B cell (primary cell): ENCODE measurements at regions not wholly inside any gene's neighbourhood (a gene's known extent, or its start where the extent isn't known, plus 50 kb on each side); places are given as distances from the start of the nearest gene placed in this dataset.

Source experiments
- ATAC-seq: fragments of 200-7000 bp; cut with Tn5 transposase; one replicate; pipeline ENCODE4 v1.10.0; 2021; ENCODE audit warnings: low read depth, mild to moderate bottlenecking, moderate number of reproducible peaks, moderate library complexity
- CTCF ChIA-PET: fragments of 350-600 bp; sonication (Branson Sonifier 250); formaldehyde crosslinking; loops from one replicate; lab custom pipeline; 2021; ENCODE audit warnings: antibody characterized with exemption, inconsistent platforms; lab: Charles Lee
- POLR2A ChIA-PET: fragments of 350-600 bp; sonication (Branson Sonifier 250); formaldehyde crosslinking; loops from one replicate; lab custom pipeline; 2021; ENCODE audit warnings: antibody characterized with exemption; lab: Charles Lee
- DNase-seq: peaks from one replicate; pipeline ENCODE4 v3.0.0; 2013
- H2AFZ ChIP-seq: 2 replicates; pipeline ENCODE4 v1.6.1; 2012; ENCODE audit warnings: mild to moderate bottlenecking, low read depth, low read length; ENCODE audit not compliant: insufficient read depth, poor library complexity, severe bottlenecking
- H3K27ac ChIP-seq, 2 donors: 1 replicate in 1 of 2; 2 replicates in 1 of 2; pipeline ENCODE4 v1.5.1; 2012 to 2013; ENCODE audit warnings: low read length in 2 of 2, mild to moderate bottlenecking in 2 of 2, moderate library complexity in 1 of 2
- H3K27me3 ChIP-seq, 4 experiments: fragments of 200-600 bp in 1 of 4; sonication (generic) in 1 of 4; replicated peaks in 1 of 4; 1 replicate in 2 of 4; 2 replicates in 2 of 4; pipeline versions ENCODE4 v1.6.1 to v1.7.0; 2013 to 2016; ENCODE audit warnings: low read length in 3 of 4, mild to moderate bottlenecking in 2 of 4, mixed read lengths in 1 of 4, moderate library complexity in 1 of 4; ENCODE audit not compliant: insufficient read depth in 4 of 4, control insufficient read depth in 3 of 4; ENCODE audit errors: control extremely low read depth in 1 of 4
- H3K36me3 ChIP-seq, 2 experiments: replicated peaks in 1 of 2; 1 replicate in 1 of 2; 2 replicates in 1 of 2; pipeline versions ENCODE4 v1.6.1 to v1.7.1; 2013; ENCODE audit warnings: low read length in 1 of 2; ENCODE audit not compliant: insufficient read depth in 2 of 2, control insufficient read depth in 1 of 2; ENCODE audit errors: control extremely low read depth in 1 of 2, extremely low read depth in 1 of 2
- H3K4me1 ChIP-seq, 2 donors: fragments of 200-600 bp in 1 of 2; sonication (generic) in 1 of 2; 1 replicate in 1 of 2; 2 replicates in 1 of 2; pipeline versions ENCODE4 v1.5.1 to v1.6.1; 2013 to 2017; ENCODE audit warnings: low read length in 2 of 2; ENCODE audit not compliant: control insufficient read depth in 2 of 2, insufficient read depth in 2 of 2
- H3K4me2 ChIP-seq: replicated peaks from 2 replicates; pipeline ENCODE3; 2012; ENCODE audit warnings: mild to moderate bottlenecking, low read depth, low read length; ENCODE audit not compliant: poor library complexity, severe bottlenecking
- H3K4me3 ChIP-seq, 5 experiments: fragments of 200-600 bp in 1 of 5; sonication (generic) in 1 of 5; 1 replicate in 3 of 5; 2 replicates in 2 of 5; pipeline versions ENCODE4 v1.5.1 to v1.7.0; 2011 to 2016; ENCODE audit warnings: low read length in 4 of 5, mild to moderate bottlenecking in 4 of 5, low read depth in 2 of 5, control low read depth in 1 of 5, moderate library complexity in 1 of 5; ENCODE audit not compliant: insufficient read depth in 1 of 5; ENCODE audit errors: control extremely low read depth in 1 of 5, extremely low read depth in 1 of 5
- H3K79me2 ChIP-seq: fragments of 200-600 bp; sonication (generic); one replicate; pipeline ENCODE4 v1.6.0; 2016; ENCODE audit warnings: low read length; ENCODE audit not compliant: control insufficient read depth, insufficient read depth
- H3K9ac ChIP-seq: fragments of 200-600 bp; sonication (generic); 2 replicates; pipeline ENCODE4 v1.6.1; 2017; ENCODE audit warnings: mild to moderate bottlenecking, low read length, moderate library complexity
- H3K9me3 ChIP-seq, 3 donors: one replicate each; pipeline versions ENCODE4 v1.6.1 to v1.7.1; 2013; ENCODE audit warnings: low read length in 2 of 3; ENCODE audit not compliant: control insufficient read depth in 2 of 3, insufficient read depth in 1 of 3; ENCODE audit errors: control extremely low read depth in 1 of 3
- H4K20me1 ChIP-seq: 2 replicates; pipeline ENCODE4 v1.6.0; 2012; ENCODE audit warnings: mild to moderate bottlenecking, low read length; ENCODE audit not compliant: insufficient read depth, control insufficient read depth, poor library complexity, severe bottlenecking
- H3K27ac Mint-ChIP-seq: one replicate; pipeline ENCODE4 v1.8.0; 2021; ENCODE audit warnings: mixed read lengths
- H3K27me3 Mint-ChIP-seq: one replicate; pipeline ENCODE4 v1.8.0; 2021; ENCODE audit warnings: mixed read lengths
- H3K4me1 Mint-ChIP-seq: one replicate; pipeline ENCODE4 v1.8.0; 2021; ENCODE audit warnings: mixed read lengths
- H3K4me3 Mint-ChIP-seq: one replicate; pipeline ENCODE4 v1.8.0; 2021; ENCODE audit warnings: mixed read lengths
- H3K9me3 Mint-ChIP-seq: one replicate; pipeline ENCODE4 v1.8.0; 2022; ENCODE audit warnings: mixed read lengths; ENCODE audit not compliant: insufficient read depth
- EZH2 ChIP-seq: IDR thresholded peaks from 2 replicates; pipeline ENCODE4 v1.6.1; 2012; ENCODE audit warnings: borderline replicate concordance, low read depth, mild to moderate bottlenecking, moderate library complexity, low read length; ENCODE audit not compliant: insufficient read depth, poor library complexity, severe bottlenecking
- WGBS: methylation state at CpG from one replicate; pipeline ENCODE4 v1.1.5; 2013; ENCODE audit warnings: missing lambda C conversion rate; ENCODE audit not compliant: insufficient coverage; 5-methylcytosine and 5-hydroxymethylcytosine counted together
- intact Hi-C: fragments of 100-400 bp; cut with micrococcal nuclease; formaldehyde crosslinking; loops from one replicate; pipeline ENCODE4 v1.10.0; 2022
- TF ChIP-seq, protein P1 (sequence below): fragments of 200-600 bp; IDR thresholded peaks from one replicate; pipeline ENCODE4 v1.8.0; 2022; ENCODE audit warnings: antibody characterized with exemption, mild to moderate bottlenecking

DNA sequence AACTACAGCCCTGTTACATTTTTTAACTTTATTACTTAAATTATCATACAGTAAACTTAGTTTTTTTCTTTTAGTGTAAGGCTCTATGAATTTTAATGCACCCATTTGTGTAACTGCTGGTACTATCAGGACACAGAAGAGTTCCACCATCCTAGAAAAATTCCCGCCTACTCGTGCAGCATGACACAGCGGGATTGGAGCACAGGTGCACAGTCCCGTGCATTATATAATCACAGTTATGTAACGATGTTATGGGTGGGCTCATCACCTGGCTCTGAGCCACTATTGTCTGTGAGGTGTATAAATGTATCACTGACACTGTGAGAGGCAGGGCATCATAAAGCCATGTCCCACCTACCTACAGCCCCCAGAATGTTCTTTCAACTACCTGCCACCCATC lies 80.7 kb downstream of the DRD1 start:
- Histone ChIP-seq H2AFZ (no peak overlapping the region), H3K4me3 (no peak overlapping the region), H3K4me1 (no peaks in the 10 kb centered on the region), H3K27ac (no peak overlapping the region), H4K20me1 (no peaks in the 10 kb centered on the region), H3K9ac (no peak overlapping the region), H3K9me3 (peaks cover 0 to 6% (median 0%) of the 10 kb centered on the region in 3 donors), H3K27me3 (no peaks in the 10 kb centered on the region), H3K79me2 (no peaks in the 10 kb centered on the region), H3K4me2 (no peak overlapping the region), H3K36me3 (no peaks in the 10 kb centered on the region)
- Mint-ChIP-seq H3K27ac (no peak overlapping the region), H3K4me1 (no peaks in the 10 kb centered on the region), H3K9me3 (no peaks in the 10 kb centered on the region), H3K4me3 (no peak overlapping the region), H3K27me3 (peaks cover 11% of the 10 kb centered on the region)
- intact Hi-C loops = no loop called here
- POLR2A ChIA-PET = no interaction called here
- DNase-seq (no peak), ATAC-seq (no peak)
- CTCF ChIA-PET = no interaction called here
- TF ChIP-seq, protein P1, sequence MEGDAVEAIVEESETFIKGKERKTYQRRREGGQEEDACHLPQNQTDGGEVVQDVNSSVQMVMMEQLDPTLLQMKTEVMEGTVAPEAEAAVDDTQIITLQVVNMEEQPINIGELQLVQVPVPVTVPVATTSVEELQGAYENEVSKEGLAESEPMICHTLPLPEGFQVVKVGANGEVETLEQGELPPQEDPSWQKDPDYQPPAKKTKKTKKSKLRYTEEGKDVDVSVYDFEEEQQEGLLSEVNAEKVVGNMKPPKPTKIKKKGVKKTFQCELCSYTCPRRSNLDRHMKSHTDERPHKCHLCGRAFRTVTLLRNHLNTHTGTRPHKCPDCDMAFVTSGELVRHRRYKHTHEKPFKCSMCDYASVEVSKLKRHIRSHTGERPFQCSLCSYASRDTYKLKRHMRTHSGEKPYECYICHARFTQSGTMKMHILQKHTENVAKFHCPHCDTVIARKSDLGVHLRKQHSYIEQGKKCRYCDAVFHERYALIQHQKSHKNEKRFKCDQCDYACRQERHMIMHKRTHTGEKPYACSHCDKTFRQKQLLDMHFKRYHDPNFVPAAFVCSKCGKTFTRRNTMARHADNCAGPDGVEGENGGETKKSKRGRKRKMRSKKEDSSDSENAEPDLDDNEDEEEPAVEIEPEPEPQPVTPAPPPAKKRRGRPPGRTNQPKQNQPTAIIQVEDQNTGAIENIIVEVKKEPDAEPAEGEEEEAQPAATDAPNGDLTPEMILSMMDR = no peak
- TF ChIP-seq EZH2 = no peak
- 100% methylated on average over 4 of the region's 5 CpGs for WGBS

DNA sequence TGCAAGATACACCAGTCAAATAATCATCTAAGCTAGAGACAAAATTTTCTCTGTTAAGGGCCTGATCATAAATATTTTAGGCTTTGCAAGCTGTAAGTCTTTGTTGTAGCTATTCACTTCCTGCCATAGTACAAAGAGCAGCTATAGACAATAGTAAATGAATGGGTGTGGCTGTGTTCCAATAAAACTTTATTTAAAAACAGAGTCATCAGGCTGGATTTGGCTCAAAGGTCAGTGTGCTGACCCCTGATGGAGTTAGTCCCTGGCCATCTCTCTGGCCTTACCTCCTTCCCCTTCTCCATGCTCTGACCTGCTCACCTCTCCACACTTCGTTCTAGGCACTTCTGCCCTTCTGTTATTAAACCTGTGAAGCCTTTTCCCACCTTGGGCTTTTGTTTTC lies 86.0 kb downstream of the DRD1 start:
- no peak overlapping the region for H3K27ac ChIP-seq
- no peak overlapping the region for H3K4me3 Mint-ChIP-seq
- POLR2A ChIA-PET = no interaction called here
- no peak for ATAC-seq
- DNase-seq = no peak
- H2AFZ ChIP-seq = no peak overlapping the region
- no peaks in the 10 kb centered on the region for H3K9me3 Mint-ChIP-seq
- CTCF ChIA-PET = no interaction called here
- H3K4me1 Mint-ChIP-seq = no peaks in the 10 kb centered on the region
- H3K4me2 ChIP-seq = no peak overlapping the region
- H3K9ac ChIP-seq = no peak overlapping the region
- H3K4me1 ChIP-seq = no peaks in the 10 kb centered on the region
- no peaks in the 10 kb centered on the region for H3K79me2 ChIP-seq
- no peak overlapping the region for H3K4me3 ChIP-seq
- no peak overlapping the region for H3K27ac Mint-ChIP-seq
- peaks cover 9% of the 10 kb centered on the region for H3K27me3 Mint-ChIP-seq
- H4K20me1 ChIP-seq = no peaks in the 10 kb centered on the region
- TF ChIP-seq EZH2 = no peak
- TF ChIP-seq, protein P1 = no peak
- WGBS = 75% methylated on average over 1 of the region's 1 CpG
- H3K36me3 ChIP-seq = no peaks in the 10 kb centered on the region
- no peaks in the 10 kb centered on the region for H3K27me3 ChIP-seq
- intact Hi-C loops = no loop called here
- H3K9me3 ChIP-seq = no peaks in the 10 kb centered on the region
